ENCODE measurements at regions not wholly inside any gene's neighbourhood (a gene's known extent, or its start where the extent isn't known, plus 50 kb on each side); places are given as distances from the start of the nearest gene placed in this dataset.

GRCh38 chr9:87309236-87309635, 188.4 kb upstream of the DAPK1 start:
- Histone ChIP-seq H3K4me1 (ENCODE audit: control insufficient read depth, extremely low read depth, insufficient read depth, low read length) (no peaks in the 10 kb centered on the region), H3K36me3 (ENCODE audit: control insufficient read depth in 2 of 2, extremely low read depth in 1 of 2, insufficient read depth in 2 of 2, low read length in 2 of 2) (no peaks in the 10 kb centered on the region), H4K20me1 (replicated peaks; ENCODE audit: control insufficient read depth, extremely low read depth, insufficient read depth, low read length) (no peaks in the 10 kb centered on the region), H3K9me1 (replicated peaks; ENCODE audit: control insufficient read depth, extremely low read depth, insufficient read depth, low read length) (no peaks in the 10 kb centered on the region), H3K9ac (replicated peaks; ENCODE audit: extremely low read depth, insufficient read depth, low read length) (no peak overlapping the region), H3K27ac (ENCODE audit: insufficient read depth, low read depth, low read length) (no peak overlapping the region), H3K4me3 (replicated peaks in 1 of 3; ENCODE audit: insufficient read depth in 1 of 3, low read depth in 1 of 3, low read length in 3 of 3) (no peak overlapping the region), H2AFZ (ENCODE audit: low read depth, low read length) (no peak overlapping the region), H3K79me2 (ENCODE audit: control insufficient read depth, insufficient read depth, low read length) (no peaks in the 10 kb centered on the region), H3K4me2 (ENCODE audit: insufficient read depth, low read length) (no peak overlapping the region), H3K9me3 (replicated peaks; ENCODE audit: control insufficient read depth, insufficient read depth, low read length) (no peaks in the 10 kb centered on the region), H3K27me3 (ENCODE audit: control insufficient read depth in 2 of 2, insufficient read depth in 2 of 2, low read length in 2 of 2) (no peaks in the 10 kb centered on the region)
- TF ChIP-seq CTCF (IDR thresholded peaks at IDR 0.05; ENCODE audit: extremely low read depth in 1 of 2, insufficient read depth in 1 of 2, low read depth in 1 of 2, low read length in 2 of 2) (no peak), GATA2 (IDR thresholded peaks at IDR 0.05; ENCODE audit: insufficient read depth, insufficient read length, low read depth, low read length) (no peak), POLR2A (IDR thresholded peaks at IDR 0.05; ENCODE audit: low read depth, low read length) (no peak), JUN (IDR thresholded peaks at IDR 0.05; ENCODE audit: borderline replicate concordance, insufficient read depth, insufficient read length, low read depth) (no peak), FOS (IDR thresholded peaks at IDR 0.05; ENCODE audit: borderline replicate concordance, insufficient read depth, low read length) (no peak), EZH2 (IDR thresholded peaks at IDR 0.05; ENCODE audit: borderline replicate concordance, low read depth, low read length, severe bottlenecking) (no peak), MAX (IDR thresholded peaks at IDR 0.05; ENCODE audit: insufficient read depth, insufficient read length) (no peak), MYC (IDR thresholded peaks at IDR 0.05; ENCODE audit: low read depth, low read length) (no peak)
- dilution Hi-C loops (cut with MboI; ENCODE audit: extremely low pct_ligation_motif_present, low sequenced_read_pairs) = no loop called here
- DNase-seq (ENCODE audit: low read depth, low spot score) = no peak
- FAIRE-seq = no peak
- no TSS peak for BruUV-seq (replicated peaks)
- intact Hi-C loops (cut with micrococcal nuclease) = no loop called here
- CTCF ChIA-PET = no interaction called here
- POLR2A ChIA-PET = no interaction called here

Measured in endothelial cell of umbilical vein (primary cell).